MM.1S (cell line): ENCODE measurements at regions not wholly inside any gene's neighbourhood (a gene's known extent, or its start where the extent isn't known, plus 50 kb on each side); places are given as distances from the start of the nearest gene placed in this dataset.

ENCODE experiments used
- DNase-seq: peaks from one replicate; pipeline ENCODE4 v3.0.0-alpha.2; 2015
- H2AFZ ChIP-seq: fragments of 300-600 bp; sonication (generic); 2 replicates; pipeline ENCODE4 v1.6.0; 2016; ENCODE audit warnings: antibody characterized with exemption, low read length
- H3F3A ChIP-seq: fragments of 300-600 bp; sonication (generic); 2 replicates; pipeline ENCODE4 v1.6.1; 2016; ENCODE audit warnings: mild to moderate bottlenecking, antibody characterized with exemption, low read length, moderate library complexity, mixed read lengths; ENCODE audit not compliant: insufficient read depth
- H3K27ac ChIP-seq: fragments of 300-600 bp; sonication (generic); 2 replicates; pipeline ENCODE4 v1.5.1; 2016; ENCODE audit warnings: mild to moderate bottlenecking, low read length
- H3K27me3 ChIP-seq: fragments of 300-600 bp; sonication (generic); replicated peaks from 2 replicates; pipeline ENCODE4 v1.6.0; 2016; ENCODE audit warnings: low read length; ENCODE audit not compliant: insufficient read depth
- H3K36me3 ChIP-seq: fragments of 300-600 bp; sonication (generic); replicated peaks from 2 replicates; pipeline ENCODE4 v1.6.1; 2016; ENCODE audit warnings: mild to moderate bottlenecking, low read length, mixed read lengths; ENCODE audit not compliant: insufficient read depth
- H3K4me1 ChIP-seq: fragments of 300-600 bp; sonication (generic); 2 replicates; pipeline ENCODE4 v1.6.1; 2016; ENCODE audit warnings: low read length, mixed read lengths
- H3K4me2 ChIP-seq: fragments of 300-600 bp; sonication (generic); 2 replicates; pipeline ENCODE4 v1.6.0; 2016; ENCODE audit warnings: low read depth, low read length
- H3K4me3 ChIP-seq: fragments of 300-600 bp; sonication (generic); 2 replicates; pipeline ENCODE4 v1.5.1; 2016; ENCODE audit warnings: low read length, mixed read lengths
- H3K79me2 ChIP-seq: fragments of 300-600 bp; sonication (generic); 2 replicates; pipeline ENCODE4 v1.6.1; 2016; ENCODE audit warnings: mixed run types, low read length, mixed read lengths
- H3K9ac ChIP-seq: fragments of 300-600 bp; sonication (generic); 2 replicates; pipeline ENCODE4 v1.6.1; 2016; ENCODE audit warnings: low read length, mixed read lengths
- H3K9me2 ChIP-seq: fragments of 300-600 bp; sonication (generic); replicated peaks from 2 replicates; pipeline ENCODE4 v1.6.1; 2016; ENCODE audit warnings: mild to moderate bottlenecking, low read length, mixed read lengths; ENCODE audit not compliant: insufficient read depth
- H3K9me3 ChIP-seq: fragments of 300-600 bp; sonication (generic); replicated peaks from 2 replicates; pipeline ENCODE4 v1.6.1; 2016; ENCODE audit warnings: mild to moderate bottlenecking, low read length, mixed read lengths; ENCODE audit not compliant: insufficient read depth
- H4K20me1 ChIP-seq: fragments of 300-600 bp; sonication (generic); 2 replicates; pipeline ENCODE4 v1.6.1; 2016; ENCODE audit warnings: mild to moderate bottlenecking, low read length, moderate library complexity, mixed read lengths; ENCODE audit not compliant: insufficient read depth
- EZH2 ChIP-seq: fragments of 300-600 bp; sonication (generic); optimal IDR thresholded peaks from 2 replicates; pipeline ENCODE3; 2017; ENCODE audit warnings: low read depth, mild to moderate bottlenecking, antibody characterized with exemption, low read length, mixed read lengths
- EZH2phosphoT487 ChIP-seq: fragments of 300-600 bp; sonication (generic); IDR thresholded peaks from 2 replicates; pipeline ENCODE4 v1.6.1; 2018; ENCODE audit warnings: antibody characterized with exemption, low read length
- TF ChIP-seq, protein P1 (sequence below): fragments of 300-600 bp; sonication (generic); IDR thresholded peaks from 2 replicates; pipeline ENCODE4 v1.5.1; 2016; ENCODE audit warnings: antibody characterized with exemption, low read length, mixed read lengths

- no peak overlapping the region for H3K4me3 ChIP-seq
- no peaks in the 10 kb centered on the region for H3K9me3 ChIP-seq
- H3K9me2 ChIP-seq, result no peaks in the 10 kb centered on the region
- no peaks in the 10 kb centered on the region for H4K20me1 ChIP-seq
- no peaks in the 10 kb centered on the region for H3F3A ChIP-seq
- H3K4me2 ChIP-seq, result no peak overlapping the region
- no peak for TF ChIP-seq EZH2
- TF ChIP-seq, protein P1, sequence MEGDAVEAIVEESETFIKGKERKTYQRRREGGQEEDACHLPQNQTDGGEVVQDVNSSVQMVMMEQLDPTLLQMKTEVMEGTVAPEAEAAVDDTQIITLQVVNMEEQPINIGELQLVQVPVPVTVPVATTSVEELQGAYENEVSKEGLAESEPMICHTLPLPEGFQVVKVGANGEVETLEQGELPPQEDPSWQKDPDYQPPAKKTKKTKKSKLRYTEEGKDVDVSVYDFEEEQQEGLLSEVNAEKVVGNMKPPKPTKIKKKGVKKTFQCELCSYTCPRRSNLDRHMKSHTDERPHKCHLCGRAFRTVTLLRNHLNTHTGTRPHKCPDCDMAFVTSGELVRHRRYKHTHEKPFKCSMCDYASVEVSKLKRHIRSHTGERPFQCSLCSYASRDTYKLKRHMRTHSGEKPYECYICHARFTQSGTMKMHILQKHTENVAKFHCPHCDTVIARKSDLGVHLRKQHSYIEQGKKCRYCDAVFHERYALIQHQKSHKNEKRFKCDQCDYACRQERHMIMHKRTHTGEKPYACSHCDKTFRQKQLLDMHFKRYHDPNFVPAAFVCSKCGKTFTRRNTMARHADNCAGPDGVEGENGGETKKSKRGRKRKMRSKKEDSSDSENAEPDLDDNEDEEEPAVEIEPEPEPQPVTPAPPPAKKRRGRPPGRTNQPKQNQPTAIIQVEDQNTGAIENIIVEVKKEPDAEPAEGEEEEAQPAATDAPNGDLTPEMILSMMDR, result no peak
- TF ChIP-seq EZH2phosphoT487, result no peak
- H2AFZ ChIP-seq, result no peak overlapping the region
- no peak overlapping the region for H3K9ac ChIP-seq
- H3K27me3 ChIP-seq, result no peaks in the 10 kb centered on the region
- no peak for DNase-seq
- H3K27ac ChIP-seq, result no peak overlapping the region
- H3K79me2 ChIP-seq, result no peaks in the 10 kb centered on the region
- H3K36me3 ChIP-seq, result no peaks in the 10 kb centered on the region
- H3K4me1 ChIP-seq, result no peaks in the 10 kb centered on the region
Measured at GRCh38 chr9:85182383-85182782, 512.9 kb downstream of the NTRK2 start.

DNA sequence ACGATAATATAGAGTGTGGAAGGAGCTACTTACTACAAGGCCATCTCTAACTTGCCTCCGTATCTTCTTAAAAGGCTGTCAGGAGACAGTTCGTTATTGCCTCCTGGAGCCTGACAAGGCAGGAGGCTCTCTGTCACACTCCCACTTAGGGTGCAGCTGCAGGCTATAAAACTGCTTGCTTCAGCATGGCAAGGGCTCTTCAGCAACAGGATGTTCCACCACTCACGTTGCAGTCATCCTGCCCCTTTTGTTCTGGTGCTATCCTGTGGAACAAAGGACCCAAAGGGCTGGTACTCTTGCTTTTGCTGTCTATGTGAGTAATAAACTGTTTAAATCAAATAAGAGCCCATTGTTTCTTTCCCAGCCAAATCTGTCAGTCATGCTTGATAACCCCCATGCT is 508.9 kb downstream of the NTRK2 start:
- H3K36me3 ChIP-seq, result no peaks in the 10 kb centered on the region
- no peaks in the 10 kb centered on the region for H3K9me2 ChIP-seq
- H3K4me3 ChIP-seq, result no peak overlapping the region
- no peaks in the 10 kb centered on the region for H3K27me3 ChIP-seq
- no peaks in the 10 kb centered on the region for H4K20me1 ChIP-seq
- H3K9ac ChIP-seq, result no peak overlapping the region
- no peaks in the 10 kb centered on the region for H3K79me2 ChIP-seq
- no peaks in the 10 kb centered on the region for H3F3A ChIP-seq
- no peaks in the 10 kb centered on the region for H3K4me1 ChIP-seq
- DNase-seq, result peak; percentile 44
- H3K9me3 ChIP-seq, result no peaks in the 10 kb centered on the region
- H3K27ac ChIP-seq, result no peak overlapping the region
- no peak overlapping the region for H2AFZ ChIP-seq
- H3K4me2 ChIP-seq, result no peak overlapping the region
- TF ChIP-seq, protein P1, result no peak
- TF ChIP-seq EZH2phosphoT487, result no peak
- no peak for TF ChIP-seq EZH2

DNA sequence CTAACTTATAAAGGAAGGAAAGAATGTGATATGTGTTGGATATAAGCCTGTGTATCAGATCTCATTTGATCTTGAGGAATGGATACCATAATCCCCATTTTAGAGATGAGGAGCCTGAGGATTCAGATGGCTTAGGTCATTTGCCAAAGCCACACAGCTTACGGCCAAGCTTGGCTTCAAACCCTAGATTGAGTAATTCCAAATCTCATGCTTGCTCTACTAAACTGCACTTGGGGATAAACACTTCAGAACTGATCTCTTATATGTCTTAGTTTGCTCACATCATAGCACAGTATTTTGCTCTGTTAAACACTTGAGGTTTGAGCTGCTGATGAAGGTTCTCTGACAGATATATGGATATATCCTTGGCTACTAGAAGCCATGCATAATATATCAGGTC is 504.4 kb downstream of the NTRK2 start:
- DNase-seq, result no peak
- Histone ChIP-seq H3K9me3 (no peaks in the 10 kb centered on the region), H3K9ac (no peak overlapping the region), H3K4me3 (no peak overlapping the region), H3K79me2 (no peaks in the 10 kb centered on the region), H4K20me1 (no peaks in the 10 kb centered on the region), H3F3A (no peaks in the 10 kb centered on the region), H3K9me2 (no peaks in the 10 kb centered on the region), H3K27me3 (no peaks in the 10 kb centered on the region), H3K4me1 (no peaks in the 10 kb centered on the region), H3K36me3 (no peaks in the 10 kb centered on the region), H3K4me2 (no peak overlapping the region), H3K27ac (no peak overlapping the region), H2AFZ (no peak overlapping the region)
- TF ChIP-seq EZH2phosphoT487 (no peak), EZH2 (no peak)
- TF ChIP-seq, protein P1, result no peak
